Glutamatergic neuron (in vitro differentiated cells): ENCODE measurements at regions not wholly inside any gene's neighbourhood (a gene's known extent, or its start where the extent isn't known, plus 50 kb on each side); places are given as distances from the start of the nearest gene placed in this dataset.

Experiments used
- DNase-seq: peaks from one replicate; pipeline ENCODE4 v3.0.0; 2022
- H3K27ac Mint-ChIP-seq: one replicate; pipeline ENCODE4 v1.8.0; 2020; ENCODE audit warnings: mild to moderate bottlenecking, mixed read lengths, inconsistent platforms; ENCODE audit not compliant: unreplicated experiment
- H3K27me3 Mint-ChIP-seq: one replicate; pipeline ENCODE4 v1.8.0; 2020; ENCODE audit warnings: mild to moderate bottlenecking, moderate library complexity, mixed read lengths, inconsistent platforms; ENCODE audit not compliant: unreplicated experiment
- H3K36me3 Mint-ChIP-seq: one replicate; pipeline ENCODE4 v1.8.0; 2020; ENCODE audit warnings: mild to moderate bottlenecking, mixed read lengths, inconsistent platforms; ENCODE audit not compliant: unreplicated experiment
- H3K4me1 Mint-ChIP-seq: one replicate; pipeline ENCODE4 v1.8.0; 2020; ENCODE audit warnings: mild to moderate bottlenecking, low read depth, mixed read lengths, inconsistent platforms; ENCODE audit not compliant: unreplicated experiment
- H3K4me3 Mint-ChIP-seq: one replicate; pipeline ENCODE4 v1.8.0; 2020; ENCODE audit warnings: mild to moderate bottlenecking, mixed read lengths, inconsistent platforms; ENCODE audit not compliant: unreplicated experiment
- H3K9me3 Mint-ChIP-seq: one replicate; pipeline ENCODE4 v1.8.0; 2020; ENCODE audit warnings: mild to moderate bottlenecking, moderate library complexity, mixed read lengths, inconsistent platforms; ENCODE audit not compliant: unreplicated experiment
- TF ChIP-seq, protein P1 (sequence below): fragments of 200-600 bp; sonication (generic); IDR thresholded peaks from one replicate; pipeline ENCODE4 v1.5.0; 2021; ENCODE audit not compliant: partially characterized antibody, unreplicated experiment

DNA sequence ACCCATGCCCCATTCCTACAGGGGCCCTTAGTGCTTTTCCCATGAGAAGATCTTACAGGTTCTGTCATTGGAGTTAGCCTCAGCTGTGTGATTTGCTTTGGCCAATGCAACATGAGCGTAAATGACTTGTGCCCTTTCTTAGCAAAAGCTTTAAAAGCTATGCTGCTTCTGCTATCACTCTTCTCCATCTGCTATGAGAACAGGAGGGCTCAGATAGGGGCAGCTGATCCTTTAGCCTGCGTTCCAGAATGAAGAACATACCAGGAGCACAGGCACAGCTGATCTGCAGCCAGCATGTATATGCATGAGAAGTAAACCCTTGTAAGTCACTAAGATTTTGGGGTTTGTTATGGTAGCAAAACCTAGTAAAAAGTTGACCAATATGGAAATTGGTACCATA lies 218.2 kb downstream of the SH2D4B start:
- Mint-ChIP-seq H3K36me3 (no peaks in the 10 kb centered on the region), H3K4me1 (peaks cover 4% of the 10 kb centered on the region), H3K9me3 (no peaks in the 10 kb centered on the region), H3K27me3 (no peaks in the 10 kb centered on the region), H3K27ac (no peak overlapping the region), H3K4me3 (no peak overlapping the region)
- DNase-seq = no peak
- TF ChIP-seq, protein P1, sequence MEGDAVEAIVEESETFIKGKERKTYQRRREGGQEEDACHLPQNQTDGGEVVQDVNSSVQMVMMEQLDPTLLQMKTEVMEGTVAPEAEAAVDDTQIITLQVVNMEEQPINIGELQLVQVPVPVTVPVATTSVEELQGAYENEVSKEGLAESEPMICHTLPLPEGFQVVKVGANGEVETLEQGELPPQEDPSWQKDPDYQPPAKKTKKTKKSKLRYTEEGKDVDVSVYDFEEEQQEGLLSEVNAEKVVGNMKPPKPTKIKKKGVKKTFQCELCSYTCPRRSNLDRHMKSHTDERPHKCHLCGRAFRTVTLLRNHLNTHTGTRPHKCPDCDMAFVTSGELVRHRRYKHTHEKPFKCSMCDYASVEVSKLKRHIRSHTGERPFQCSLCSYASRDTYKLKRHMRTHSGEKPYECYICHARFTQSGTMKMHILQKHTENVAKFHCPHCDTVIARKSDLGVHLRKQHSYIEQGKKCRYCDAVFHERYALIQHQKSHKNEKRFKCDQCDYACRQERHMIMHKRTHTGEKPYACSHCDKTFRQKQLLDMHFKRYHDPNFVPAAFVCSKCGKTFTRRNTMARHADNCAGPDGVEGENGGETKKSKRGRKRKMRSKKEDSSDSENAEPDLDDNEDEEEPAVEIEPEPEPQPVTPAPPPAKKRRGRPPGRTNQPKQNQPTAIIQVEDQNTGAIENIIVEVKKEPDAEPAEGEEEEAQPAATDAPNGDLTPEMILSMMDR = no peak

GRCh38 chr10:80759693-80760092 lies 222.0 kb downstream of the SH2D4B start:
- Mint-ChIP-seq H3K27ac (no peak overlapping the region), H3K4me3 (no peak overlapping the region), H3K9me3 (no peaks in the 10 kb centered on the region), H3K27me3 (no peaks in the 10 kb centered on the region), H3K36me3 (no peaks in the 10 kb centered on the region), H3K4me1 (peaks cover 4% of the 10 kb centered on the region)
- DNase-seq = no peak
- TF ChIP-seq, protein P1 = no peak

DNA sequence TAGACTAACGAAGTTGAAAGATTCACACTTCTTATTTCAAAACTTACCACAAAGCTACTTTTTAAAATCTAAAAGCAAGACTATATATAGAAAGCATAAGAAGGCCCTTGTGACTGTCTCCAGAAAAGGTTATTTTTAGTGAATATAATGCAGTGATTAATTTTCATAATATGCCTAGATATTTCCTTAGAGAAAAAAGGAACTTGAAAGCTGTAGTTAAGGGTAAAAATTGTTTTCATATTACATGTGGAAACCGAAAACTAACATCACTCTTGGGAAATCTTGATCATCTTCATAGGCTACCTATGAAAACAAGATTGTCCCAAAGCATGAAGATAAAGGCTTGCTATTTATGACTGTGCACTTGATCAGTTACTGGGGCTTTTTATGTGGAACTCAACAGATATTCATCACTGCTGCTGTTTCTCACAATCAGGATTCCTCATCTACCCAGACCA lies 223.2 kb downstream of the SH2D4B start:
- Mint-ChIP-seq H3K27me3 (no peaks in the 10 kb centered on the region), H3K27ac (no peak overlapping the region), H3K4me3 (no peak overlapping the region), H3K36me3 (no peaks in the 10 kb centered on the region), H3K9me3 (no peaks in the 10 kb centered on the region), H3K4me1 (peaks cover 4% of the 10 kb centered on the region)
- TF ChIP-seq, protein P1 = no peak
- DNase-seq = no peak

- no peak for DNase-seq
- H3K27ac Mint-ChIP-seq = no peak overlapping the region
- H3K27me3 Mint-ChIP-seq = no peaks in the 10 kb centered on the region
- H3K4me3 Mint-ChIP-seq = no peak overlapping the region
- TF ChIP-seq, protein P1 = no peak
- no peaks in the 10 kb centered on the region for H3K36me3 Mint-ChIP-seq
- peaks cover 5% of the 10 kb centered on the region for H3K4me1 Mint-ChIP-seq
- H3K9me3 Mint-ChIP-seq = no peaks in the 10 kb centered on the region
Observed at GRCh38 chr10:80767963-80768362, 230.3 kb downstream of the SH2D4B start.

GRCh38 chr10:80769700-80770160 lies 232.0 kb downstream of the SH2D4B start:
- DNase-seq = no peak
- peaks cover 5% of the 10 kb centered on the region for H3K4me1 Mint-ChIP-seq
- TF ChIP-seq, protein P1 = no peak
- H3K27me3 Mint-ChIP-seq = no peaks in the 10 kb centered on the region
- H3K9me3 Mint-ChIP-seq = no peaks in the 10 kb centered on the region
- no peaks in the 10 kb centered on the region for H3K36me3 Mint-ChIP-seq
- H3K27ac Mint-ChIP-seq = peak overlapping the region; percentile 24
- no peak overlapping the region for H3K4me3 Mint-ChIP-seq
